Common myeloid progenitor, CD34-positive (primary cell): ENCODE measurements at regions not wholly inside any gene's neighbourhood (a gene's known extent, or its start where the extent isn't known, plus 50 kb on each side); places are given as distances from the start of the nearest gene placed in this dataset.

Experiments used
- CTCF ChIA-PET: fragments of 350-600 bp; sonication (Branson Sonifier 250); formaldehyde crosslinking; loops from one replicate; lab custom pipeline; 2021; ENCODE audit warnings: antibody characterized with exemption; lab: Charles Lee
- POLR2A ChIA-PET: fragments of 350-600 bp; sonication (Branson Sonifier 250); formaldehyde crosslinking; loops from one replicate; lab custom pipeline; 2021; ENCODE audit warnings: antibody characterized with exemption; lab: Charles Lee
- DNase-seq, 3 donors: peaks; one replicate each; pipeline versions ENCODE4 v3.0.0 to v3.0.0-alpha.2; 2013
- H3K27ac ChIP-seq, 2 experiments: 1 replicate in 1 of 2; 2 replicates in 1 of 2; pipeline ENCODE4 v1.7.0; 2013; ENCODE audit warnings: inconsistent platforms in 2 of 2, low read length in 2 of 2, mild to moderate bottlenecking in 2 of 2, low read depth in 1 of 2, moderate library complexity in 1 of 2; ENCODE audit not compliant: severe bottlenecking in 2 of 2, insufficient read depth in 1 of 2, poor library complexity in 1 of 2
- H3K27me3 ChIP-seq, 5 experiments: replicated peaks in 2 of 5; 1 replicate in 3 of 5; 2 replicates in 2 of 5; pipeline versions ENCODE4 v1.6.1 to v1.7.0; 2013; ENCODE audit warnings: low read length in 4 of 5, mild to moderate bottlenecking in 2 of 5, moderate library complexity in 2 of 5, inconsistent platforms in 1 of 5; ENCODE audit not compliant: insufficient read depth in 5 of 5, control insufficient read depth in 4 of 5
- H3K36me3 ChIP-seq, 4 experiments: 1 replicate in 2 of 4; 2 replicates in 2 of 4; pipeline versions ENCODE4 v1.6.1 to v1.7.0; 2013; ENCODE audit warnings: low read length in 3 of 4, control low read depth in 1 of 4, mild to moderate bottlenecking in 1 of 4; ENCODE audit not compliant: control insufficient read depth in 4 of 4, insufficient read depth in 4 of 4
- H3K4me1 ChIP-seq, 4 experiments: 1 replicate in 3 of 4; 2 replicates in 1 of 4; pipeline versions ENCODE4 v1.6.1 to v1.7.1; 2013; ENCODE audit warnings: low read length in 3 of 4, mild to moderate bottlenecking in 3 of 4, control low read depth in 1 of 4, inconsistent platforms in 1 of 4, moderate library complexity in 1 of 4; ENCODE audit not compliant: control insufficient read depth in 4 of 4, insufficient read depth in 4 of 4; ENCODE audit errors: control extremely low read depth in 1 of 4
- H3K4me3 ChIP-seq, 7 experiments: 1 replicate in 4 of 7; 2 replicates in 3 of 7; pipeline versions ENCODE4 v1.5.1 to v1.7.0; 2013; ENCODE audit warnings: mild to moderate bottlenecking in 7 of 7, low read length in 6 of 7, moderate library complexity in 6 of 7, inconsistent platforms in 2 of 7, low read depth in 2 of 7, control low read depth in 1 of 7; ENCODE audit not compliant: insufficient read depth in 4 of 7, control insufficient read depth in 1 of 7; ENCODE audit errors: extremely low read depth in 1 of 7
- H3K9me3 ChIP-seq, 5 experiments: 1 replicate in 4 of 5; 2 replicates in 1 of 5; pipeline versions ENCODE4 v1.6.1 to v1.7.1; 2013; ENCODE audit warnings: low read length in 4 of 5, mild to moderate bottlenecking in 2 of 5, inconsistent platforms in 1 of 5, low read depth in 1 of 5, moderate library complexity in 1 of 5; ENCODE audit not compliant: control insufficient read depth in 4 of 5, insufficient read depth in 2 of 5; ENCODE audit errors: control extremely low read depth in 1 of 5
- WGBS: methylation state at CpG from one replicate; pipeline ENCODE4 v1.1.5; 2013; ENCODE audit not compliant: insufficient coverage; 5-methylcytosine and 5-hydroxymethylcytosine counted together

DNA sequence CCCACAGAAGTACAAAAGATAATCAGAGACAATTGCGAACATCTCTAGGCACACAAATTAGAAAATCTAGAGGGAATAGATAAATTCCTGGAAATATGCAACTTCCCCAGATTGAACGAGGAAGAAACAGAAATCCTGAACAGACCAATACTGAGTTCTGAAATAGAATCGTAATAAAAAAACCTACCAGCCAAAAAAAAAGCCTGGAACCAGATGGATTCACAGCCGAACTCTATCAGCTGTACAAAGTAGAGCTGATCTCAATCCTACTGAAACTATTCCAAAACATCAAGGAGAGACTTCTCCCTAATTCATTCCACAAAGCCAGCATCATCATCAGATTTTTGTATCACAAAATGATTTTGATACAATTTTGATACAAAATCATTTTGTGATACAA lies 206.4 kb downstream of the REEP3 start:
- ChIA-PET CTCF (interaction anchor here (1.0 kb wide), 1 partner anchor 561 kb away, joined by 3 read pairs; no protein-coding TSS in a partner anchor), POLR2A (no interaction called here)
- Histone ChIP-seq H3K27me3 (peaks cover 0 to 2% (median 0%) of the 10 kb centered on the region in 5 experiments), H3K4me3 (no peak overlapping the region), H3K36me3 (no peaks in the 10 kb centered on the region), H3K4me1 (no peaks in the 10 kb centered on the region), H3K9me3 (no peaks in the 10 kb centered on the region), H3K27ac (no peak overlapping the region)
- DNase-seq: no peak
- WGBS: no CpG with 5 or more reads among the region's 4 CpGs

- Histone ChIP-seq H3K27me3 (no peaks in the 10 kb centered on the region), H3K36me3 (no peaks in the 10 kb centered on the region), H3K4me3 (no peak overlapping the region), H3K27ac (no peak overlapping the region), H3K9me3 (no peaks in the 10 kb centered on the region), H3K4me1 (no peaks in the 10 kb centered on the region)
- POLR2A ChIA-PET: no interaction called here
- no peak for DNase-seq
- 100% methylated on average over 1 of the region's 3 CpGs for WGBS
- CTCF ChIA-PET: no interaction called here
Measured at GRCh38 chr10:63735305-63735704, 214.1 kb downstream of the REEP3 start.

GRCh38 chr10:63738410-63738809 lies 217.2 kb downstream of the REEP3 start:
- no peaks in the 10 kb centered on the region for H3K4me1 ChIP-seq
- H3K36me3 ChIP-seq: no peaks in the 10 kb centered on the region
- H3K27ac ChIP-seq: no peak overlapping the region
- no peaks in the 10 kb centered on the region for H3K9me3 ChIP-seq
- 100% methylated on average over 1 of the region's 2 CpGs for WGBS
- no peaks in the 10 kb centered on the region for H3K27me3 ChIP-seq
- POLR2A ChIA-PET: no interaction called here
- CTCF ChIA-PET: interaction anchor here (2.7 kb wide), 1 partner anchor 18 kb away, joined by 9 read pairs; no protein-coding TSS in a partner anchor
- no peak for DNase-seq
- H3K4me3 ChIP-seq: no peak overlapping the region

GRCh38 chr10:63744060-63744941 lies 223.1 kb downstream of the REEP3 start:
- Histone ChIP-seq H3K4me3 (no peak overlapping the region), H3K27me3 (no peaks in the 10 kb centered on the region), H3K4me1 (no peaks in the 10 kb centered on the region), H3K27ac (no peak overlapping the region), H3K9me3 (peaks cover 0 to 2% (median 0%) of the 10 kb centered on the region in 5 experiments), H3K36me3 (no peaks in the 10 kb centered on the region)
- DNase-seq: peak in 1 of 3 donors; percentile 3
- WGBS: 100% methylated on average over 1 of the region's 5 CpGs
- CTCF ChIA-PET: no interaction called here
- POLR2A ChIA-PET: no interaction called here

- H3K36me3 ChIP-seq: no peaks in the 10 kb centered on the region
- no peaks in the 10 kb centered on the region for H3K27me3 ChIP-seq
- CTCF ChIA-PET: no interaction called here
- WGBS: 100% methylated on average over 1 of the region's 2 CpGs
- no peak overlapping the region for H3K27ac ChIP-seq
- H3K4me3 ChIP-seq: no peak overlapping the region
- H3K4me1 ChIP-seq: no peaks in the 10 kb centered on the region
- POLR2A ChIA-PET: no interaction called here
- no peak for DNase-seq
- H3K9me3 ChIP-seq: peaks cover 0 to 2% (median 0%) of the 10 kb centered on the region in 5 experiments
Measured at GRCh38 chr10:63749915-63750314, 228.7 kb downstream of the REEP3 start.

DNA sequence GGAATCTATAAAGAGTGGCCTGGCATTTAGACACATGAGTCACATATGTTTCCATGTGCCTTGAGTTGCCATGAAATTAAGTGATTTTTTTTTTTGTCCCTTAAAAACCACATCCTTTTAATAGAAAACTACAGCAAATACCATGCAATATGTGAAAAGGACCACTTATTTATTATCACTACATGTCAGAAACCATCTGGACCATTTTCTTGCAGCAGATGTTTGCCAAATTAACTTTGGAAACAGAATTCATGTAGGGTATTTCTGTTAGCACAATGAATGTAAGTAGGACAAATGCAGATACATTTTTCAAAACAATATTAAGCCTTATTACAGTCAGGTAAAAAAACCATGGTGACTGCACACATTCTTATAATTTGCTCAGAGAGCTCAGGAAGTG lies 230.6 kb downstream of the REEP3 start:
- H3K4me3 ChIP-seq: no peak overlapping the region
- peaks cover 0 to 3% (median 0%) of the 10 kb centered on the region in 5 experiments for H3K27me3 ChIP-seq
- CTCF ChIA-PET: no interaction called here
- H3K36me3 ChIP-seq: no peaks in the 10 kb centered on the region
- H3K9me3 ChIP-seq: peaks cover 0 to 2% (median 0%) of the 10 kb centered on the region in 5 experiments
- no peak for DNase-seq
- no peak overlapping the region for H3K27ac ChIP-seq
- H3K4me1 ChIP-seq: no peaks in the 10 kb centered on the region
- POLR2A ChIA-PET: no interaction called here

- WGBS: 93% methylated on average over 6 of the region's 6 CpGs
- H3K36me3 ChIP-seq: no peaks in the 10 kb centered on the region
- no peaks in the 10 kb centered on the region for H3K4me1 ChIP-seq
- no peak overlapping the region for H3K4me3 ChIP-seq
- H3K27ac ChIP-seq: no peak overlapping the region
- DNase-seq: no peak
- no peaks in the 10 kb centered on the region for H3K9me3 ChIP-seq
- CTCF ChIA-PET: no interaction called here
- POLR2A ChIA-PET: no interaction called here
- H3K27me3 ChIP-seq: peaks cover 0 to 5% (median 0%) of the 10 kb centered on the region in 5 experiments
Measured at GRCh38 chr10:63752318-63752717, 231.1 kb downstream of the REEP3 start.
